GM12878 (cell line): ENCODE measurements at regions not wholly inside any gene's neighbourhood (a gene's known extent, or its start where the extent isn't known, plus 50 kb on each side); places are given as distances from the start of the nearest gene placed in this dataset.

Experiments
- ATAC-seq: fragments of 200-7000 bp; cut with Tn5 transposase; 3 replicates; pipeline ENCODE4 v1.9.1; 2020; ENCODE audit warnings: mild to moderate bottlenecking, moderate library complexity
- BruUV-seq: library from RNA; stranded (reverse); fragments of 400-500 nt; replicated peaks from 2 replicates; lab custom pipeline; 2021; lab: Mats Ljungman, UMichigan
- CTCF ChIA-PET: fragments of 300-600 bp; sonication (Branson Sonifier 250); formaldehyde crosslinking; extraction: SDS; loops from one replicate; lab custom pipeline; 2021; ENCODE audit warnings: inconsistent platforms; lab: Yijun Ruan, JAX
- POLR2A ChIA-PET: fragments of 350-600 bp; formaldehyde crosslinking; extraction: SDS; loops from one replicate; lab custom pipeline; 2021; ENCODE audit warnings: inconsistent platforms; lab: Charles Lee
- RAD21 ChIA-PET: fragments of 300-600 bp; sonication (Branson Sonifier 250); formaldehyde crosslinking; loops from one replicate; lab custom pipeline; 2023; ENCODE audit warnings: antibody characterized with exemption; ENCODE audit not compliant: unreplicated experiment; lab: Charles Lee
- SMC1A ChIA-PET: fragments of 300-600 bp; sonication (Branson Sonifier 250); formaldehyde crosslinking; loops from one replicate; lab custom pipeline; 2023; ENCODE audit not compliant: unreplicated experiment, uncharacterized antibody; lab: Charles Lee
- DNase-seq: peaks from one replicate; pipeline ENCODE4 v3.0.0-alpha.2; 2011; ENCODE audit warnings: low read depth, low spot score
- FAIRE-seq: peaks from 3 replicates; lab custom pipeline; 2011; peaks lifted over from hg19 to GRCh38; lab: Jason Lieb, UNC
- H2AFZ ChIP-seq: 2 replicates; pipeline ENCODE4 v1.6.0; 2011; ENCODE audit warnings: low read depth, low read length, control low read depth; ENCODE audit not compliant: control insufficient read depth
- H3K27ac ChIP-seq: 2 replicates; pipeline ENCODE4 v1.5.1; 2011; ENCODE audit warnings: control low read depth; ENCODE audit not compliant: control insufficient read depth, insufficient read depth
- H3K27me3 ChIP-seq, 2 experiments: replicated peaks in 1 of 2; 2 replicates each; pipeline versions ENCODE4 v1.6.0 to v1.6.1; 2011; ENCODE audit warnings: low read length in 1 of 2; ENCODE audit not compliant: control insufficient read depth in 2 of 2, insufficient read depth in 2 of 2
- H3K36me3 ChIP-seq, 2 experiments: 2 replicates each; pipeline ENCODE4 v1.5.1; 2011; ENCODE audit warnings: low read length in 1 of 2; ENCODE audit not compliant: control insufficient read depth in 2 of 2, insufficient read depth in 2 of 2
- H3K4me1 ChIP-seq: 2 replicates; pipeline ENCODE4 v1.6.1; 2011; ENCODE audit warnings: mild to moderate bottlenecking, low read length, moderate library complexity, mixed read lengths; ENCODE audit not compliant: control insufficient read depth, insufficient read depth
- H3K4me2 ChIP-seq: 2 replicates; pipeline ENCODE4 v1.6.0; 2011; ENCODE audit warnings: control low read depth; ENCODE audit not compliant: control insufficient read depth, insufficient read depth
- H3K4me3 ChIP-seq: fragments of 200-600 bp; sonication (generic); 2 replicates; pipeline ENCODE4 v1.5.1; 2016
- H3K79me2 ChIP-seq: 2 replicates; pipeline ENCODE4 v1.6.0; 2011; ENCODE audit warnings: low read length; ENCODE audit not compliant: control insufficient read depth, insufficient read depth
- H3K9ac ChIP-seq: 2 replicates; pipeline ENCODE4 v1.8.0; 2011; ENCODE audit warnings: low read length, control low read depth, mixed read lengths; ENCODE audit not compliant: control insufficient read depth, insufficient read depth
- H3K9me3 ChIP-seq: replicated peaks from 3 replicates; pipeline ENCODE4 v1.5.1; 2011; ENCODE audit warnings: mild to moderate bottlenecking, low read length; ENCODE audit not compliant: control insufficient read depth, insufficient read depth
- H4K20me1 ChIP-seq: 2 replicates; pipeline ENCODE4 v1.6.0; 2011; ENCODE audit not compliant: control insufficient read depth, insufficient read depth
- ESRRA ChIP-seq: IDR thresholded peaks from 2 replicates; pipeline ENCODE4 v1.6.1; 2012; ENCODE audit warnings: mild to moderate bottlenecking, low read length, improper control_type of control experiment
- HDGF ChIP-seq: fragments of 450-650 bp; IDR thresholded peaks from 2 replicates; pipeline ENCODE4 v1.6.1; 2016; ENCODE audit warnings: antibody characterized with exemption
- JUND ChIP-seq: IDR thresholded peaks from 2 replicates; pipeline ENCODE4 v1.6.1; 2012; ENCODE audit warnings: low read depth, mild to moderate bottlenecking, low read length, improper control_type of control experiment, moderate library complexity
- SIN3A ChIP-seq: IDR thresholded peaks from 2 replicates; pipeline ENCODE4 v1.6.1; 2012; ENCODE audit warnings: low read depth, low read length, improper control_type of control experiment
- SRF ChIP-seq, 2 experiments: IDR thresholded peaks; 2 replicates each; pipeline ENCODE4 v1.6.1; 2011; ENCODE audit warnings: low read depth in 2 of 2, low read length in 2 of 2, mild to moderate bottlenecking in 1 of 2, moderate library complexity in 1 of 2
- TARDBP ChIP-seq: IDR thresholded peaks from 2 replicates; pipeline ENCODE4 v1.6.1; 2016; ENCODE audit warnings: borderline replicate concordance
- YY1 ChIP-seq: IDR thresholded peaks from 2 replicates; pipeline ENCODE4 v1.6.1; 2011; ENCODE audit warnings: low read depth, mild to moderate bottlenecking, low read length
- ZNF622 ChIP-seq: fragments of 450-650 bp; IDR thresholded peaks from 2 replicates; pipeline ENCODE4 v1.6.1; 2017; ENCODE audit warnings: mild to moderate bottlenecking, inconsistent platforms
- WGBS: methylation state at CpG from one replicate; pipeline ENCODE4 v1.1.6; 2016; ENCODE audit warnings: low lambda C conversion rate; ENCODE audit not compliant: insufficient replicate concordance, insufficient coverage; ENCODE audit errors: missing lambda C conversion rate; 5-methylcytosine and 5-hydroxymethylcytosine counted together
- in situ Hi-C: fragments of 300-500 bp; cut with MboI; formaldehyde crosslinking; loops from 9 replicates; pipeline ENCODE4 v1.14.3; 2018; ENCODE audit warnings: mixed read lengths
- intact Hi-C: fragments of 100-400 bp; cut with micrococcal nuclease; formaldehyde crosslinking; loops from one replicate; pipeline ENCODE4 v1.14.2; 2022; ENCODE audit not compliant: unreplicated experiment
- TF ChIP-seq, protein P1 (sequence below): fragments of 450-650 bp; IDR thresholded peaks from 2 replicates; pipeline ENCODE4 v1.6.1; 2017; ENCODE audit warnings: mild to moderate bottlenecking
- TF ChIP-seq, protein P2 (sequence below): fragments of 450-650 bp; IDR thresholded peaks from 2 replicates; pipeline ENCODE4 v1.6.1; 2018; ENCODE audit warnings: mild to moderate bottlenecking, low read depth, moderate library complexity; ENCODE audit not compliant: partially characterized antibody
- TF ChIP-seq, protein P3 (sequence below): fragments of 450-650 bp; IDR thresholded peaks from 2 replicates; pipeline ENCODE4 v1.6.1; 2016; ENCODE audit warnings: mild to moderate bottlenecking
- TF ChIP-seq, protein P4 (sequence below): fragments of 450-650 bp; IDR thresholded peaks from 2 replicates; pipeline ENCODE4 v1.6.1; 2017; ENCODE audit warnings: borderline replicate concordance
- TF ChIP-seq, protein P5 (sequence below): fragments of 450-650 bp; IDR thresholded peaks from 2 replicates; pipeline ENCODE4 v1.6.1; 2017; ENCODE audit warnings: mild to moderate bottlenecking, low read depth, inconsistent platforms; ENCODE audit not compliant: poor library complexity, severe bottlenecking

DNA sequence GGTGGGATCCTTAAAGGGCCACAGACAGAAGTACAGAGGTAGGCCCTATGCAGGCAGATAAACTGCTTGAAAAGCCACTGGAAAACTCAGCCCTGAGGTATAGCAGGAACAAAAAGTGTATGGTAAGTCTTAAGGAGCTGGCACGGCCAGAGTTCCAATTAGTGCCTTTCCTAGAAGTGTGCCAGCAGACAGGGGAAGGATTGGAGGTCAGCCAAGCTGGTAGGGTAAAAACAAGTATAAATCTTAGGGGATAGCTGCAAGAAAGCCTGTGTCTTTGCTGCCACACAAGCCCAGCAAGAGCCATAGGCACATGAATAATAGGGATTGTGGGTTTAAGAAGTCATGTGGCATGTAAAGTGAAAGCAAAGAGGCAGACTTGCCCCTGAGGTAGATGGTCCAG, 582.5 kb downstream of the PLOD2 start:
- FAIRE-seq (no peak), ATAC-seq (no peak)
- TF ChIP-seq, protein P1, sequence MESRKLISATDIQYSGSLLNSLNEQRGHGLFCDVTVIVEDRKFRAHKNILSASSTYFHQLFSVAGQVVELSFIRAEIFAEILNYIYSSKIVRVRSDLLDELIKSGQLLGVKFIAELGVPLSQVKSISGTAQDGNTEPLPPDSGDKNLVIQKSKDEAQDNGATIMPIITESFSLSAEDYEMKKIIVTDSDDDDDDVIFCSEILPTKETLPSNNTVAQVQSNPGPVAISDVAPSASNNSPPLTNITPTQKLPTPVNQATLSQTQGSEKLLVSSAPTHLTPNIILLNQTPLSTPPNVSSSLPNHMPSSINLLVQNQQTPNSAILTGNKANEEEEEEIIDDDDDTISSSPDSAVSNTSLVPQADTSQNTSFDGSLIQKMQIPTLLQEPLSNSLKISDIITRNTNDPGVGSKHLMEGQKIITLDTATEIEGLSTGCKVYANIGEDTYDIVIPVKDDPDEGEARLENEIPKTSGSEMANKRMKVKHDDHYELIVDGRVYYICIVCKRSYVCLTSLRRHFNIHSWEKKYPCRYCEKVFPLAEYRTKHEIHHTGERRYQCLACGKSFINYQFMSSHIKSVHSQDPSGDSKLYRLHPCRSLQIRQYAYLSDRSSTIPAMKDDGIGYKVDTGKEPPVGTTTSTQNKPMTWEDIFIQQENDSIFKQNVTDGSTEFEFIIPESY: no peak
- no peak for TF ChIP-seq SIN3A
- no peak for TF ChIP-seq ESRRA
- TF ChIP-seq, protein P2, sequence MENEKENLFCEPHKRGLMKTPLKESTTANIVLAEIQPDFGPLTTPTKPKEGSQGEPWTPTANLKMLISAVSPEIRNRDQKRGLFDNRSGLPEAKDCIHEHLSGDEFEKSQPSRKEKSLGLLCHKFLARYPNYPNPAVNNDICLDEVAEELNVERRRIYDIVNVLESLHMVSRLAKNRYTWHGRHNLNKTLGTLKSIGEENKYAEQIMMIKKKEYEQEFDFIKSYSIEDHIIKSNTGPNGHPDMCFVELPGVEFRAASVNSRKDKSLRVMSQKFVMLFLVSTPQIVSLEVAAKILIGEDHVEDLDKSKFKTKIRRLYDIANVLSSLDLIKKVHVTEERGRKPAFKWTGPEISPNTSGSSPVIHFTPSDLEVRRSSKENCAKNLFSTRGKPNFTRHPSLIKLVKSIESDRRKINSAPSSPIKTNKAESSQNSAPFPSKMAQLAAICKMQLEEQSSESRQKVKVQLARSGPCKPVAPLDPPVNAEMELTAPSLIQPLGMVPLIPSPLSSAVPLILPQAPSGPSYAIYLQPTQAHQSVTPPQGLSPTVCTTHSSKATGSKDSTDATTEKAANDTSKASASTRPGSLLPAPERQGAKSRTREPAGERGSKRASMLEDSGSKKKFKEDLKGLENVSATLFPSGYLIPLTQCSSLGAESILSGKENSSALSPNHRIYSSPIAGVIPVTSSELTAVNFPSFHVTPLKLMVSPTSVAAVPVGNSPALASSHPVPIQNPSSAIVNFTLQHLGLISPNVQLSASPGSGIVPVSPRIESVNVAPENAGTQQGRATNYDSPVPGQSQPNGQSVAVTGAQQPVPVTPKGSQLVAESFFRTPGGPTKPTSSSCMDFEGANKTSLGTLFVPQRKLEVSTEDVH: no peak
- TF ChIP-seq JUND: no peak
- no peak for TF ChIP-seq SRF (IDR thresholded peaks at IDR 0.05; ENCODE audit: low read depth in 2 of 2, low read length in 2 of 2)
- no peak for TF ChIP-seq YY1
- TF ChIP-seq TARDBP: no peak
- TF ChIP-seq, protein P3, sequence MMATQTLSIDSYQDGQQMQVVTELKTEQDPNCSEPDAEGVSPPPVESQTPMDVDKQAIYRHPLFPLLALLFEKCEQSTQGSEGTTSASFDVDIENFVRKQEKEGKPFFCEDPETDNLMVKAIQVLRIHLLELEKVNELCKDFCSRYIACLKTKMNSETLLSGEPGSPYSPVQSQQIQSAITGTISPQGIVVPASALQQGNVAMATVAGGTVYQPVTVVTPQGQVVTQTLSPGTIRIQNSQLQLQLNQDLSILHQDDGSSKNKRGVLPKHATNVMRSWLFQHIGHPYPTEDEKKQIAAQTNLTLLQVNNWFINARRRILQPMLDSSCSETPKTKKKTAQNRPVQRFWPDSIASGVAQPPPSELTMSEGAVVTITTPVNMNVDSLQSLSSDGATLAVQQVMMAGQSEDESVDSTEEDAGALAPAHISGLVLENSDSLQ: no peak
- TF ChIP-seq, protein P4, sequence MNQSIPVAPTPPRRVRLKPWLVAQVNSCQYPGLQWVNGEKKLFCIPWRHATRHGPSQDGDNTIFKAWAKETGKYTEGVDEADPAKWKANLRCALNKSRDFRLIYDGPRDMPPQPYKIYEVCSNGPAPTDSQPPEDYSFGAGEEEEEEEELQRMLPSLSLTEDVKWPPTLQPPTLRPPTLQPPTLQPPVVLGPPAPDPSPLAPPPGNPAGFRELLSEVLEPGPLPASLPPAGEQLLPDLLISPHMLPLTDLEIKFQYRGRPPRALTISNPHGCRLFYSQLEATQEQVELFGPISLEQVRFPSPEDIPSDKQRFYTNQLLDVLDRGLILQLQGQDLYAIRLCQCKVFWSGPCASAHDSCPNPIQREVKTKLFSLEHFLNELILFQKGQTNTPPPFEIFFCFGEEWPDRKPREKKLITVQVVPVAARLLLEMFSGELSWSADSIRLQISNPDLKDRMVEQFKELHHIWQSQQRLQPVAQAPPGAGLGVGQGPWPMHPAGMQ: no peak
- TF ChIP-seq HDGF: no peak
- no peak for TF ChIP-seq ZNF622
- TF ChIP-seq, protein P5, sequence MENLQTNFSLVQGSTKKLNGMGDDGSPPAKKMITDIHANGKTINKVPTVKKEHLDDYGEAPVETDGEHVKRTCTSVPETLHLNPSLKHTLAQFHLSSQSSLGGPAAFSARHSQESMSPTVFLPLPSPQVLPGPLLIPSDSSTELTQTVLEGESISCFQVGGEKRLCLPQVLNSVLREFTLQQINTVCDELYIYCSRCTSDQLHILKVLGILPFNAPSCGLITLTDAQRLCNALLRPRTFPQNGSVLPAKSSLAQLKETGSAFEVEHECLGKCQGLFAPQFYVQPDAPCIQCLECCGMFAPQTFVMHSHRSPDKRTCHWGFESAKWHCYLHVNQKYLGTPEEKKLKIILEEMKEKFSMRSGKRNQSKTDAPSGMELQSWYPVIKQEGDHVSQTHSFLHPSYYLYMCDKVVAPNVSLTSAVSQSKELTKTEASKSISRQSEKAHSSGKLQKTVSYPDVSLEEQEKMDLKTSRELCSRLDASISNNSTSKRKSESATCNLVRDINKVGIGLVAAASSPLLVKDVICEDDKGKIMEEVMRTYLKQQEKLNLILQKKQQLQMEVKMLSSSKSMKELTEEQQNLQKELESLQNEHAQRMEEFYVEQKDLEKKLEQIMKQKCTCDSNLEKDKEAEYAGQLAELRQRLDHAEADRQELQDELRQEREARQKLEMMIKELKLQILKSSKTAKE: no peak

More for the DNA sequence above, 582.5 kb downstream of the PLOD2 start:
- ChIA-PET SMC1A (no interaction called here), RAD21 (no interaction called here), CTCF (no interaction called here), POLR2A (no interaction called here)
- no peak for DNase-seq
- H3K79me2 ChIP-seq: no peaks in the 10 kb centered on the region
- no peaks in the 10 kb centered on the region for H3K4me1 ChIP-seq
- intact Hi-C loops (no loop called here), in situ Hi-C loops (no loop called here)
- H3K4me3 ChIP-seq: no peak overlapping the region
- WGBS: 0% methylated on average over 1 of the region's 1 CpG
- H3K36me3 ChIP-seq: no peaks in the 10 kb centered on the region
- no peak overlapping the region for H2AFZ ChIP-seq
- no peaks in the 10 kb centered on the region for H4K20me1 ChIP-seq
- H3K27ac ChIP-seq: no peak overlapping the region
- BruUV-seq: no TSS peak
- H3K27me3 ChIP-seq: no peaks in the 10 kb centered on the region
- H3K9me3 ChIP-seq: no peaks in the 10 kb centered on the region
- H3K4me2 ChIP-seq: no peak overlapping the region
- H3K9ac ChIP-seq: no peak overlapping the region
